ENCODE measurements at regions not wholly inside any gene's neighbourhood (a gene's known extent, or its start where the extent isn't known, plus 50 kb on each side); places are given as distances from the start of the nearest gene placed in this dataset.
"Not testable (repeated sequence)": the region's sequence is repeated elsewhere in the genome, so short reads cannot be mapped to it uniquely, and the experiment has no call there.

- DNase-seq (ENCODE audit: low read depth) = no peak
- no peak for TF ChIP-seq CTCF (conservative IDR thresholded peaks at IDR 0.05; ENCODE audit: low read depth, low read length)
- no peak overlapping the region for H3K4me3 ChIP-seq (ENCODE audit: low read depth, low read length)
Measured at GRCh38 chr2:208713066-208713745, 306.6 kb downstream of the PTH2R start.

- no peak for DNase-seq (ENCODE audit: low read depth)
- TF ChIP-seq CTCF (conservative IDR thresholded peaks at IDR 0.05; ENCODE audit: low read depth, low read length) = no peak
- H3K4me3 ChIP-seq (ENCODE audit: low read depth, low read length) = no peak overlapping the region
Measured at GRCh38 chr2:208718828-208719227, 312.2 kb downstream of the PTH2R start.

GRCh38 chr2:208722731-208723130 is 316.1 kb downstream of the PTH2R start:
- no peak for DNase-seq (ENCODE audit: low read depth)
- no peak overlapping the region for H3K4me3 ChIP-seq (ENCODE audit: low read depth, low read length)
- no peak for TF ChIP-seq CTCF (conservative IDR thresholded peaks at IDR 0.05; ENCODE audit: low read depth, low read length)

GRCh38 chr2:208725280-208725679 is 318.7 kb downstream of the PTH2R start:
- no peak overlapping the region for H3K4me3 ChIP-seq (ENCODE audit: low read depth, low read length)
- TF ChIP-seq CTCF (conservative IDR thresholded peaks at IDR 0.05; ENCODE audit: low read depth, low read length) = no peak
- no peak for DNase-seq (ENCODE audit: low read depth)

GRCh38 chr2:208726242-208726641 is 319.6 kb downstream of the PTH2R start:
- no peak for TF ChIP-seq CTCF (conservative IDR thresholded peaks at IDR 0.05; ENCODE audit: low read depth, low read length)
- no peak for DNase-seq (ENCODE audit: low read depth)

GRCh38 chr2:208751663-208752415 is 345.2 kb downstream of the PTH2R start:
- not testable (repeated sequence) for H3K4me3 ChIP-seq (ENCODE audit: low read depth, low read length); DNase-seq (ENCODE audit: low read depth)

More at GRCh38 chr2:208726242-208726641, 319.6 kb downstream of the PTH2R start:
- no peak overlapping the region for H3K4me3 ChIP-seq (ENCODE audit: low read depth, low read length)

- DNase-seq (ENCODE audit: low read depth) = no peak
- H3K4me3 ChIP-seq (ENCODE audit: low read depth, low read length) = no peak overlapping the region
- TF ChIP-seq CTCF (conservative IDR thresholded peaks at IDR 0.05; ENCODE audit: low read depth, low read length) = no peak
Measured at GRCh38 chr2:208757364-208757763, 350.8 kb downstream of the PTH2R start.

GRCh38 chr2:208773074-208773473 is 366.5 kb downstream of the PTH2R start:
- H3K4me3 ChIP-seq (ENCODE audit: low read depth, low read length); DNase-seq (ENCODE audit: low read depth): not testable (repeated sequence)
